ENCODE measurements at regions not wholly inside any gene's neighbourhood (a gene's known extent, or its start where the extent isn't known, plus 50 kb on each side); places are given as distances from the start of the nearest gene placed in this dataset.
"Not testable (repeated sequence)": the region's sequence is repeated elsewhere in the genome, so short reads cannot be mapped to it uniquely, and the experiment has no call there.

DNA sequence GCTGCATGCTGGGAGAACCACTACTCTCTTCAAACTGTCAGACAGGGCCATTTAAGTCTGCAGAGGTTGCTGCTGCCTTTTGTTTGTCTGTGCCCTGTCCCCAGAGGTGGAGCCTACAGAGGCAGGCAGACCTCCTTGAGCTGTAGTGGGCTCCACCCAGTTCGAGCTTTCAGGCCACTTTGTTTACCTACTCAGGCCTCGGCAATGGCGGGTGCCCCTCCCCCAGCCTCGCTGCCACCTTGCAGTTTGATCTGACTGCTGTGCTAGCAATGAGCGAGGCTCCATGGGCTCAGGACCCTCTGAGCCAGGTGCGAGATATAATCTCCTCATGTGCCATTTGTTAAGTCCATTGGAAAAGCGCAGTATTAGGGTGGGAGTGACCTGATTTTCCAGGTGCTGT, 487.8 kb downstream of the PLK2 start:
- not testable (repeated sequence) for H3K4me3 Mint-ChIP-seq; ATAC-seq (ENCODE audit: low read depth)

DNA sequence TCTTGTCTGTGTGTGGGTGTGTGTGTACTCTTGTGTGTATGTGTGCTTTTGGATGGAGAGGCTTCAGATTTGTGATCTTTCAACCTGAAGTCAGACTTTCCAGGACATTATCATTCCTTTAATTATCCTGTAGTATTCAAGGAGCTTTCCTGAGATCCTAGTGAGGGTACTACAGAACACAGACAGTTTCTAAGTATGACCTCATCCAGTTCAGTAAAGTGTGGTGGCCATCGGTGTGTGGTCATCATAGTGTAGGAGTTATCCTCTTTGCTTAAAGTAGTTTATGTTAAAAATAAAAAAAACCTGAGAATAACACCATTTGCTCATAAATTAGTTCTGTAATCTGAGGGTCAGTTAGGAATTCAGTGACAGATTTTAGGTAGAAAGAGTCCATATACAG, 478.0 kb upstream of the ACTBL2 start:
- peaks cover 4% of the 10 kb centered on the region for H3K27me3 Mint-ChIP-seq
- POLR2A ChIA-PET = no interaction called here

More for the DNA sequence above, 487.8 kb downstream of the PLK2 start:
- H3K9me3 Mint-ChIP-seq, H3K27me3 Mint-ChIP-seq, H3K36me3 Mint-ChIP-seq, DNase-seq, H3K4me1 Mint-ChIP-seq, H3K27ac Mint-ChIP-seq, POLR2A ChIA-PET: not testable (repeated sequence)

DNA sequence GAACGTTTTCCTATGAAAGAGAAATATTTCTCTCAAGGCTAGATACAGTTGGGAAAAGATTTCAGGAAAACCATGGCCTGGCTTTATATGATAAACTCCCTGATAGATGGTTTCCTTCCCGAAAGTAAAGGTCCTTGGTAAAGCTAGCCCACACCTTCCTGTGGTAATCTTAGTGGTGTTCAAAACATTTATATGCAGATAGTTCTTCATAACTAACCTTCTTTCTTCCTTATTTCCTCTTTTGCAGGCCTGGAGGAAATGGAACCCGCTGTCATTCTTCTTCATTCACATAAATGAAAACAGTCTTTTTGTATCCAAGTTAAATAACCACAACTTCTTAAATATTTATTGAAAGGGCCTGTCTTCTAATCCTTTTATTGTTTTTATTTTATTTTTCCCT, 474.0 kb upstream of the ACTBL2 start:
- Mint-ChIP-seq H3K9me3 (no peaks in the 10 kb centered on the region), H3K27me3 (peaks cover 4% of the 10 kb centered on the region), H3K4me1 (no peaks in the 10 kb centered on the region), H3K27ac (no peak overlapping the region), H3K4me3 (no peak overlapping the region), H3K36me3 (no peaks in the 10 kb centered on the region)
- ATAC-seq (ENCODE audit: low read depth) = no peak
- POLR2A ChIA-PET = no interaction called here
- no peak for DNase-seq

More for the DNA sequence above, 478.0 kb upstream of the ACTBL2 start:
- no peak for DNase-seq
- Mint-ChIP-seq H3K4me1 (no peaks in the 10 kb centered on the region), H3K4me3 (no peak overlapping the region), H3K36me3 (no peaks in the 10 kb centered on the region), H3K9me3 (peaks cover 10% of the 10 kb centered on the region), H3K27ac (no peak overlapping the region)
- no peak for ATAC-seq (ENCODE audit: low read depth)

DNA sequence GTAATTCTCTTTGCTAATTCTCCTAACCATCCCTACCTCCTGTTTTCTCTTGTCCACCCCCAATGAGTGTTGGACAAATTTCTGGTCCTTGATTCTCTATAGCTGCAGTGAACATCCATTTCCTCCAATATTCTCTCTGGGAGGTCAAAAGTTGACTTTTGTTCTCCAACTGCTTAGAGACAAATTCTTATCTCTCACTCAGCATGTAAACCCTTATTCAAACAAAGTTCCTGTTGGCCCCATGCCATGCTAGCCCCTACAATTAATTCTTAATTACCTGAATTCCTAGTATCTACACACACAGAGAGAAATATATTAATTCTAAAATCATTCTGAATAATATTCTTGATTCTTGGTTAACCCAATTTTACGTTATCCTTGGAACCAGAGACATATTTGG, 472.9 kb upstream of the ACTBL2 start:
- POLR2A ChIA-PET = no interaction called here
- Mint-ChIP-seq H3K4me3 (no peak overlapping the region), H3K36me3 (no peaks in the 10 kb centered on the region), H3K4me1 (no peaks in the 10 kb centered on the region), H3K9me3 (no peaks in the 10 kb centered on the region), H3K27ac (no peak overlapping the region), H3K27me3 (peaks cover 4% of the 10 kb centered on the region)
- DNase-seq (no peak), ATAC-seq (ENCODE audit: low read depth) (no peak)

DNA sequence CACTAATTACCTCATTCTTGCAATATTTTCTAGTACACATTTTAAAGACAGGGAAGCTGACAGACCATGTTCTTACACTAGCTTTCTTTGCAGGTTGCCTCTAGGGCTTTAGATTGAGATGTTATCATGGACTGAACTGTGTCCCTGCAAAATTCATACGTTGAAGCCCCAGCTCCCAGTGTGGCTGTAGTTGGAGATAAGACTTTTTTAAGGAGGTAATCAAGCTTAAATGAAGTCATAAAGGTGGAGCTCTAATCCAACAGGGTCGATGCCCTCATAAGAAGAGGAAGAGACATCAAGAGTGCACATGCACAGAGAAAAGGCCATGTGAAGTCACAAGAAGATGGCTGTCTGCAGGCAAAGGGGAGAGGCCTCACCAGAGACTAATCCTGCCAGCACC, 471.2 kb upstream of the ACTBL2 start:
- Mint-ChIP-seq H3K4me3 (no peak overlapping the region), H3K9me3 (no peaks in the 10 kb centered on the region), H3K36me3 (no peaks in the 10 kb centered on the region), H3K4me1 (no peaks in the 10 kb centered on the region), H3K27ac (no peak overlapping the region), H3K27me3 (peaks cover 4% of the 10 kb centered on the region)
- no peak for ATAC-seq (ENCODE audit: low read depth)
- POLR2A ChIA-PET = no interaction called here
- DNase-seq = no peak

DNA sequence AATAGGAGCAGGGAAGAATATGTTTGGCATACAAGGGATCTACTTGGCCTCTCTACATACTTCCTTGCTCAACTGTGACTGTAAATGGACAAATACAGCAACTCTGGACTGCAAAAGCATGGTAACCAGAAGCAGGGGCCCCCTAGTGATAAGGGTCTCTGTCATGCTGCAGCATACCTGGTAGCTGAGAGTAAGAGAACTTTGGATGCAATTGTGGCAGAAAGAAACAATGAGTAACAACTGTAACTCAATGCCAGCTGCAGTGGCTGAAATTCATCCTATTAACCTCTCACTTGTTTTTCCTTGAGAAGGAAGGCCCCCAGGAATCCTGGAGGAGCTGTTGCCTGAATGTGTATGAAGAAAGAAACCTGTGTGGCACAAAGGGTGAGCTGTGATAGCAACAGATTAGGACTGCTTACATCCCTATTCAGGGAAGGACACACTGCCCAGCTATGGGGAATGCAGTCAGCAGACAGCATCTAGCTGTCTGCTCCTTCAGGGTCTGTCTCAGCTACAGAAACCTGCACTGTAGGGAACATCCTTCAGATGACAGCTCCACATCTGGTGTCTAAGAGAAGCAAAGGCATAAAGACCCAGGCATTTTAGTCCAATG, 468.1 kb upstream of the ACTBL2 start:
- Mint-ChIP-seq H3K27ac (no peak overlapping the region), H3K36me3 (no peaks in the 10 kb centered on the region), H3K4me1 (no peaks in the 10 kb centered on the region), H3K27me3 (no peaks in the 10 kb centered on the region), H3K4me3 (no peak overlapping the region), H3K9me3 (no peaks in the 10 kb centered on the region)
- DNase-seq (no peak), ATAC-seq (ENCODE audit: low read depth) (no peak)
- POLR2A ChIA-PET = no interaction called here

DNA sequence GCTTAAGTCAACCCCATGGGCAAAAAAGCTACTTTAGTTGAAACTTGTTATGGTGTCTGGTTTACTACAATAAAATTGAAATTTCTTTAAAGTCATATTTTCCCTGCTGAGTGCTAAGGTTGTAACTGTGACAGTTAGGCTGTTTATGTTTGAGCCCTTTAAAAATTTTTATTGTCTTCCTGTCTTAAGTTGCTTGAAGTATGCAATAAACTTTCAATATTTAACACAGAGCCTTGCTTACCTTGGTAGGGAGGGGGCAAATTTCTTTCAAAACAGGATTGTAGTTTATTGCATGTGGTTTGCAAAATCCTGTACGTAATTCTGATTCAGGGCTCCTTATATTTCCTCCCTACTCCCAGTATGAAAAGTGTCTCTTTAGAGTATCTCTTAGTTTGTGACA, 465.5 kb upstream of the ACTBL2 start:
- POLR2A ChIA-PET = no interaction called here
- H3K36me3 Mint-ChIP-seq = no peaks in the 10 kb centered on the region
- H3K27ac Mint-ChIP-seq = no peak overlapping the region

DNA sequence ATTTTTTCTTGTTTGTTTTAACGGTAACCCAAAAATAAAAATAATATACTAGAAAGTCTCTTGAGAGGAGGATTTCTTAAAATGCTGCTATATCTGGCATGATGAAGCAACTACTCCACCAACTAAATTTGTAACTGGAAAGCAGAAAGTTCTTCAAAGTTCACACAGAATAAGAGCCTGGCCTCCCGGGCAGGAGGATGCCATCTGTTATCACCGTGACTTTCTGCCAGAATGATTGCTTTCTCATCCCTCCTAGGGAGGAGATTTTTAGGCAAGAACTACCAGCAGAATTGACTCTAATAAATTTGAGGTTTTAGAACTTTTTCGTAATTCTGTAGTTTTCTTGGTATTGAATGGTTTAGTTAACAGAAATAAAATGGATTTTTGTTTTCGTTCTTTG, 464.6 kb upstream of the ACTBL2 start:
- Mint-ChIP-seq H3K36me3 (no peaks in the 10 kb centered on the region), H3K27me3 (no peaks in the 10 kb centered on the region), H3K27ac (no peak overlapping the region), H3K9me3 (no peaks in the 10 kb centered on the region), H3K4me3 (no peak overlapping the region), H3K4me1 (no peaks in the 10 kb centered on the region)
- ATAC-seq (ENCODE audit: low read depth) = no peak
- POLR2A ChIA-PET = no interaction called here
- no peak for DNase-seq

More for the DNA sequence above, 465.5 kb upstream of the ACTBL2 start:
- DNase-seq = no peak
- Mint-ChIP-seq H3K27me3 (no peaks in the 10 kb centered on the region), H3K9me3 (no peaks in the 10 kb centered on the region), H3K4me3 (no peak overlapping the region), H3K4me1 (no peaks in the 10 kb centered on the region)
- ATAC-seq (ENCODE audit: low read depth) = no peak

DNA sequence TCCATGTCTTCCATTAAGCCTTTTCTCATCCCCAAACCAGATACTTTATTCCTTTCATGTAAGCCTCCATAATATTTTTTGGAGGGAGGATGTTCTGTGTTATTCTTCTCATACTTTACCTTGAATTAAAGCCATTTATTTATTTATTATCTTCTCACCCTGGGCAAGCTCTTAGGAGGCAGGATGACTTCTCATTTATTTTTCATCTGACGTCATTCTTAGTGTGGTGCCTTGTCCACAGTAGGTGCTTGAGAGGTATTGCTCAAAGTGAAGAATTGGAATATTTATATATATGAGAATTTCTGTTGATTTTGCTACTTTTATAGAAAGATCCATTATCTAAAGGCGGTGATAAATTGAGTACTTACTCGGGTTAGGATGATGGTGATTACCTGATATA, 458.3 kb upstream of the ACTBL2 start:
- H3K4me1 Mint-ChIP-seq = no peaks in the 10 kb centered on the region
- DNase-seq (no peak), ATAC-seq (ENCODE audit: low read depth) (no peak)
- no peak overlapping the region for H3K4me3 Mint-ChIP-seq
- POLR2A ChIA-PET = no interaction called here
- no peak overlapping the region for H3K27ac Mint-ChIP-seq
- H3K9me3 Mint-ChIP-seq = peaks cover 3% of the 10 kb centered on the region
- H3K27me3 Mint-ChIP-seq = no peaks in the 10 kb centered on the region
- no peaks in the 10 kb centered on the region for H3K36me3 Mint-ChIP-seq

DNA sequence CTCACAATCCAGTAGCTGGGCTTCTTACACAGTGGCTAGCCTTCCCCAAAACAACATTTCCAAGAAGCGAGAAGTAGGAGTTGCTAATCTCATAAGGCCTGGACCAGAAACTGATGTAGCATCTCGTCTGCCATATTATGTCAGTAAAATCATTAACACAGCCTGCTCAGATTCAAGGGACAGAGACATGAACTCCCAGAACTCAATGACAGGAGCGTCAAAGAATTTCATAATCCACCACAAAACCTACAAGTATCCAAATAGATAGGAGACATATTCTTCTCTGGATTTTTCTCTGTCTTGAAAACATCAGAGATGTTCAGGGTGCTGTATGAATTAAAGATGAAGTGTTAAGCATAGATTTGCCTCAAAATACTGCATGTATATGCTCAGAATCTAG, 457.6 kb upstream of the ACTBL2 start:
- DNase-seq = no peak
- no peak for ATAC-seq (ENCODE audit: low read depth)
- H3K4me3 Mint-ChIP-seq = no peak overlapping the region
- no peak overlapping the region for H3K27ac Mint-ChIP-seq
- POLR2A ChIA-PET = no interaction called here
- H3K4me1 Mint-ChIP-seq = no peaks in the 10 kb centered on the region
- H3K9me3 Mint-ChIP-seq = peaks cover 3% of the 10 kb centered on the region
- no peaks in the 10 kb centered on the region for H3K27me3 Mint-ChIP-seq
- no peaks in the 10 kb centered on the region for H3K36me3 Mint-ChIP-seq

DNA sequence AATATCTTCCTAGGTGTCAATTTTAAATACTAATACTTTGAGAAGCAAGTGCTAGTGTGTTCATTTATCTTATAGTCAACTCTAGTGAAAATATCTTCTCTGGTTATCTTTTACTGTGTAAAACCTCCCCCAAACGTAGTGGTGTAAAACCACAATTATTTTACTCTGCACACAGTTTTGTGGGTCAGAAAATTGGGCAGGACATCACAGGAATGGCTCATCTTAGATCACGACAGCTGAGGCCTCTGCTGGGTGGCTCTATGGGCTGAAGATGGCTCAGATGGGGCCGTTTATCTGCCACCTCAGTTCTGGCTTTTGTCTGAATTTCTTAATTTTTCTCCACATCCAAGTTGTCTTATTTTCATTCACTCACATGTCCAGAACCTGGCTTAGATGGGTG, 457.2 kb upstream of the ACTBL2 start:
- POLR2A ChIA-PET = no interaction called here
- Mint-ChIP-seq H3K27ac (no peak overlapping the region), H3K4me3 (no peak overlapping the region), H3K36me3 (no peaks in the 10 kb centered on the region), H3K27me3 (no peaks in the 10 kb centered on the region), H3K9me3 (peaks cover 3% of the 10 kb centered on the region), H3K4me1 (no peaks in the 10 kb centered on the region)
- ATAC-seq (ENCODE audit: low read depth) = no peak
- no peak for DNase-seq

DNA sequence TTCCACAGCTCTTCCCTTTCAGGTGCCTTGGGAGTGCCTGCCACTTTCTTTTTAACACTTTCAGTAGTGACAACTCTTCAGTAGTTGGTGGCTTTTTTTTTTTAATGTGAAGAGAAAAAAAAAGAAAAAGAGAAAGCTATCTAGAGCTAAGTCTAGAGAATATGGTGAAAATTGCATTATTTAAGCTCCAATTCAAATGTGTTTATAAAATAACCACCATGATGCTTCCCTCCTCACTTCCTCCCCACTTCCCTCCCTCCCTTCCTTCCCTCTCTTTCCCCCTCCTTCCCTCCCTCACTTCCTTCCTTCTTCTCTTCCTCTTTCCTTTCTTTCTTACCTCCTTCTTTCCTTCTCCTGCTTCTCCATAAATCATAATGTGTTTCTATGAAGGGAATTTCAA, 456.7 kb upstream of the ACTBL2 start:
- Mint-ChIP-seq H3K9me3 (peaks cover 3% of the 10 kb centered on the region), H3K27ac (no peak overlapping the region), H3K36me3 (no peaks in the 10 kb centered on the region), H3K4me1 (no peaks in the 10 kb centered on the region), H3K27me3 (no peaks in the 10 kb centered on the region), H3K4me3 (no peak overlapping the region)
- DNase-seq (no peak), ATAC-seq (ENCODE audit: low read depth) (no peak)
- POLR2A ChIA-PET = no interaction called here

DNA sequence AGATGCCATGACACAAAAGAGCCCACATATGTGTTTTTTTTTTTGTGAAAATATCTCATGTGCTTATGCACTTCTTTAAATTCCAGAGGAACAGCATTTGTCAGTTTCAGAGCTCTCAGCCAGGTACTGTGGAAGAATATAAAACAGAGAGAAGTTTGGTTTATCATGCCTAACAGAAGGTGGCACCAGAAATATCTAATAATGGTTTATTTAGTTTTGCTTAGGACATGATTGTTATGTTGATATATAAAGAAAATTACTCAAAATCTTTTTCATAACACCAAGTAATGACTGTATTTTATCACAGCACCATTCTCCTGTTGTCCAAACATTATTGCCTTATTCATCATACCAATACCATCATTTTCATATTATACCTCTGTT, 455.6 kb upstream of the ACTBL2 start:
- H3K9me3 Mint-ChIP-seq = peaks cover 3% of the 10 kb centered on the region
- no peaks in the 10 kb centered on the region for H3K4me1 Mint-ChIP-seq
- POLR2A ChIA-PET = no interaction called here
- H3K27ac Mint-ChIP-seq = no peak overlapping the region
- no peaks in the 10 kb centered on the region for H3K36me3 Mint-ChIP-seq
- H3K27me3 Mint-ChIP-seq = no peaks in the 10 kb centered on the region
- ATAC-seq (ENCODE audit: low read depth) = no peak
- H3K4me3 Mint-ChIP-seq = no peak overlapping the region
- DNase-seq = no peak

DNA sequence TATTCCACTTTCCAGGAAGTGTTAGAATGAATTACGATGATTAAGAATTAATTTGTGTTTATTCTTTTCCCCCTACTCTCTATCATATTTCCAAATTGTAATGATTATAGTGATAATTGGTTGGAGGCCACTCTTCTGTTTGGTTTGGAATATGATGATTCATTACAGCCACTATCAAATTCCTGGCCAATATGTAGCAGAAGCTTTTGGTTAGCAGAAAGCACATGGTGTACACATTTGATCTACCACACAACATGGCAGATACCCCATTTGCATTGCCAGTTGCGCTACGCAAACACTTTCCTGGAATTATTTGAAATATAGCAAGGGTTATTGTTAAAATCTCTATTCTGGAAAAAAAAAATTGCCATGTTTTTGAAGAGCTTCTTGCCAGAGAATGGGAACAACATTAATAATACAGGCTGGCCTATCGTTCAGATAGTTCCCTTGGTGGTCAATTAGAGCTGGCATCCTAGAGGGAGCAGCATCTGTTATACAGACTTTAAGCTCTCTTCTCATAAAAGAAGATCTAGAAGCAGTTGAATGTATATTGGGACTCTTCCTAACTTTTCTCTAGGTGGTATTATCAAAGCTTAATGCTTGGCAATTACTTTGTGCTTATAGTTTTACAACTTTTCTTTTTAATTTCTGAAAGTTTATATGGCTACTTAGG, 455.0 kb upstream of the ACTBL2 start:
- Mint-ChIP-seq H3K4me3 (no peak overlapping the region), H3K27ac (no peak overlapping the region), H3K36me3 (no peaks in the 10 kb centered on the region), H3K27me3 (no peaks in the 10 kb centered on the region), H3K9me3 (peaks cover 3% of the 10 kb centered on the region), H3K4me1 (no peaks in the 10 kb centered on the region)
- DNase-seq = no peak
- no peak for ATAC-seq (ENCODE audit: low read depth)
- POLR2A ChIA-PET = no interaction called here

DNA sequence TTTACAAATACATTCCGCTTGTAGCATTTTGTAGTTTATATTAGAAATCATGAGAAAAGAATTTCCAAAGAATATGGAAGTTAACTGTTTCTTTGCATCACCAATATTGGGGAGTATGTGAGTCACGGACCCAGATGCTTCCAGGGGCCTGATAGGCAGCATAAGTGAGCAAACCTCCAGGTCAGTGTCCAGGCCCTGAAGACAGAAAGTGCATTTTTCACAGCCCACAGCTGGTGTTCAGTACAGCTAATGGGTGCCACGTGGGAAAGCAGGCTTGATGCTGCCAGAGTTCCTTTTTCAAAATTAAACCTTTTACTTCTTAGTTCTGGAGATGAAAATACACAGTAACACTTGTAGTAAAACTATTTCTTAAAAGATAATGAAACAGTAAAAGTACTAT, 454.4 kb upstream of the ACTBL2 start:
- POLR2A ChIA-PET = no interaction called here
- no peak overlapping the region for H3K4me3 Mint-ChIP-seq
- H3K4me1 Mint-ChIP-seq = no peaks in the 10 kb centered on the region

More for the DNA sequence above, 454.4 kb upstream of the ACTBL2 start:
- no peak for ATAC-seq (ENCODE audit: low read depth)
- no peak for DNase-seq
- no peaks in the 10 kb centered on the region for H3K36me3 Mint-ChIP-seq
- no peaks in the 10 kb centered on the region for H3K27me3 Mint-ChIP-seq
- H3K9me3 Mint-ChIP-seq = peaks cover 3% of the 10 kb centered on the region
- H3K27ac Mint-ChIP-seq = no peak overlapping the region

All from activated naive CD8-positive, alpha-beta T cell treated with anti-CD3 and anti-CD28 coated beads, Interleukin-2, amount 10 ng/mL, durations not matched to agents 7 days and 5 days (primary cell).